Posterior vena cava (tissue), 2 donors: ENCODE measurements at regions not wholly inside any gene's neighbourhood (a gene's known extent, or its start where the extent isn't known, plus 50 kb on each side); places are given as distances from the start of the nearest gene placed in this dataset.

Experiments
- DNase-seq: peaks from one replicate; pipeline ENCODE4 v3.0.0-alpha.2; 2020; ENCODE audit warnings: low spot score
- intact Hi-C, 2 donors: fragments of 100-400 bp; cut with DNase I; formaldehyde crosslinking; loops; one replicate each; pipeline versions ENCODE4 v1.14.1 to v1.14.2; 2022 to 2023
- donor health status: DM: yes; HTN: yes; CAD: no.
- donor health status: DM: yes; HTN: yes; CAD: no.

- intact Hi-C loops = no loop called here
- no peak for DNase-seq
Measured at GRCh38 chr2:64704161-64704560, 50.4 kb upstream of the SERTAD2 start.

- DNase-seq = no peak
- intact Hi-C loops = no loop called here
Measured at GRCh38 chr2:64704996-64705395, 51.3 kb upstream of the SERTAD2 start.

GRCh38 chr2:64707276-64707675 is 53.6 kb upstream of the SERTAD2 start:
- intact Hi-C loops = no loop called here
- no peak for DNase-seq

GRCh38 chr2:64708829-64709228 is 55.1 kb upstream of the SERTAD2 start:
- intact Hi-C loops = no loop called here
- no peak for DNase-seq

- intact Hi-C loops = no loop called here
- no peak for DNase-seq
Measured at GRCh38 chr2:64711252-64711800, 57.6 kb upstream of the SERTAD2 start.

- intact Hi-C loops = no loop called here
- DNase-seq = no peak
Measured at GRCh38 chr2:64713686-64714085, 60.0 kb upstream of the SERTAD2 start.

GRCh38 chr2:64716569-64716968 is 62.9 kb upstream of the SERTAD2 start:
- intact Hi-C loops = no loop called here
- no peak for DNase-seq

- intact Hi-C loops = no loop called here
- no peak for DNase-seq
Measured at GRCh38 chr2:64718250-64718885, 64.7 kb upstream of the SERTAD2 start.

GRCh38 chr2:64720535-64721319 is 67.0 kb upstream of the SERTAD2 start:
- DNase-seq = no peak
- intact Hi-C loops = no loop called here

GRCh38 chr2:64721320-64721623 is 67.6 kb upstream of the SERTAD2 start:
- intact Hi-C loops = no loop called here
- DNase-seq = no peak

- DNase-seq = no peak
- intact Hi-C loops = no loop called here
Measured at GRCh38 chr2:64722291-64723044, 68.8 kb upstream of the SERTAD2 start.

- intact Hi-C loops = no loop called here
- DNase-seq = no peak
Measured at GRCh38 chr2:64727013-64727767, 73.5 kb upstream of the SERTAD2 start.

- no peak for DNase-seq
- intact Hi-C loops = no loop called here
Measured at GRCh38 chr2:64727843-64728463, 74.2 kb upstream of the SERTAD2 start.

GRCh38 chr2:64730551-64731262 is 77.0 kb upstream of the SERTAD2 start:
- DNase-seq = no peak
- intact Hi-C loops = loop anchor here in 1 of 2 donors (10.0 kb wide), 1 partner anchor 56 kb away; no protein-coding TSS in a partner anchor

- no peak for DNase-seq
- intact Hi-C loops = loop anchor here in 1 of 2 donors (10.0 kb wide), 1 partner anchor 56 kb away; no protein-coding TSS in a partner anchor
Measured at GRCh38 chr2:64731263-64731643, 77.5 kb upstream of the SERTAD2 start.

- no peak for DNase-seq
- intact Hi-C loops = loop anchor here in 1 of 2 donors (10.0 kb wide), 1 partner anchor 57 kb away; no protein-coding TSS in a partner anchor
Measured at GRCh38 chr2:64731746-64732145, 78.0 kb upstream of the SERTAD2 start.

- DNase-seq = no peak
- intact Hi-C loops = loop anchor here in 1 of 2 donors (10.0 kb wide), 1 partner anchor 57 kb away; no protein-coding TSS in a partner anchor
Measured at GRCh38 chr2:64732146-64732545, 78.4 kb upstream of the SERTAD2 start.

- intact Hi-C loops = loop anchor here in 1 of 2 donors (10.0 kb wide), 1 partner anchor 61 kb away; no protein-coding TSS in a partner anchor
Measured at GRCh38 chr2:64735504-64735903, 81.8 kb upstream of the SERTAD2 start.

More at GRCh38 chr2:64735504-64735903, 81.8 kb upstream of the SERTAD2 start:
- DNase-seq = no peak
